Astrocyte (in vitro differentiated cells and primary cell): ENCODE measurements at regions not wholly inside any gene's neighbourhood (a gene's known extent, or its start where the extent isn't known, plus 50 kb on each side); places are given as distances from the start of the nearest gene placed in this dataset.
"Not testable (repeated sequence)": the region's sequence is repeated elsewhere in the genome, so short reads cannot be mapped to it uniquely, and the experiment has no call there.

ENCODE experiments used
- EZH2 ChIP-seq: IDR thresholded peaks from 2 replicates; pipeline ENCODE4 v1.6.1; 2012; ENCODE audit warnings: mild to moderate bottlenecking, low read length, inconsistent platforms; ENCODE audit not compliant: insufficient read depth
- TF ChIP-seq, protein P1 (sequence below): IDR thresholded peaks from 2 replicates; pipeline ENCODE4 v1.5.1; 2011; ENCODE audit warnings: low read depth, mild to moderate bottlenecking, inconsistent platforms, low read length, moderate library complexity; ENCODE audit not compliant: insufficient read depth

DNA sequence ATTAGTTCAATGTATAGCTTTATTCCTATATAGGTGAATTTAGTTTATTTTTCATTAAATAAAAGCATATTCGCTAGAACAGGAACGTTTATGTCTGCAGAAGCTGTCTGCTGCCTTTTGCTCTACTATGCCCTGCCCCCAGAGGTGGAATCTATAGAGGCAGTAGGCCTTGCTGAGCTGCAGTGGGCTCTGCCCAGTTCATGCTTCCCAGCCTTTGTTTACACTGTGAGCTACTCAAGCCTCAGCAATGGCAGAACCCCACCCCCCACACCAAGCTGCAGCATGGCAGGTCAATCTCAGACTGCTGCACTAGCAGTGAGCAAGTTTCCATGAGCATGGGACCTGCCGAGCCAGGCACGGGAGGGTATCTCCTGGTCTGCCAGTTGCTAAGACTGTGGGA, 473.3 kb upstream of the CCNG1 start:
- TF ChIP-seq EZH2 = not testable (repeated sequence)
- TF ChIP-seq, protein P1, sequence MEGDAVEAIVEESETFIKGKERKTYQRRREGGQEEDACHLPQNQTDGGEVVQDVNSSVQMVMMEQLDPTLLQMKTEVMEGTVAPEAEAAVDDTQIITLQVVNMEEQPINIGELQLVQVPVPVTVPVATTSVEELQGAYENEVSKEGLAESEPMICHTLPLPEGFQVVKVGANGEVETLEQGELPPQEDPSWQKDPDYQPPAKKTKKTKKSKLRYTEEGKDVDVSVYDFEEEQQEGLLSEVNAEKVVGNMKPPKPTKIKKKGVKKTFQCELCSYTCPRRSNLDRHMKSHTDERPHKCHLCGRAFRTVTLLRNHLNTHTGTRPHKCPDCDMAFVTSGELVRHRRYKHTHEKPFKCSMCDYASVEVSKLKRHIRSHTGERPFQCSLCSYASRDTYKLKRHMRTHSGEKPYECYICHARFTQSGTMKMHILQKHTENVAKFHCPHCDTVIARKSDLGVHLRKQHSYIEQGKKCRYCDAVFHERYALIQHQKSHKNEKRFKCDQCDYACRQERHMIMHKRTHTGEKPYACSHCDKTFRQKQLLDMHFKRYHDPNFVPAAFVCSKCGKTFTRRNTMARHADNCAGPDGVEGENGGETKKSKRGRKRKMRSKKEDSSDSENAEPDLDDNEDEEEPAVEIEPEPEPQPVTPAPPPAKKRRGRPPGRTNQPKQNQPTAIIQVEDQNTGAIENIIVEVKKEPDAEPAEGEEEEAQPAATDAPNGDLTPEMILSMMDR = not testable (repeated sequence)
